Neural progenitor cell (in vitro differentiated cells): ENCODE measurements at regions not wholly inside any gene's neighbourhood (a gene's known extent, or its start where the extent isn't known, plus 50 kb on each side); places are given as distances from the start of the nearest gene placed in this dataset.

ENCODE experiments used
- DNase-seq: peaks from one replicate; pipeline ENCODE4 v3.0.0-alpha.2; 2016; ENCODE audit warnings: low spot score
- H2AFZ ChIP-seq: fragments of 200-600 bp; sonication (generic); replicated peaks from 2 replicates; pipeline ENCODE4 v1.6.1; 2016; ENCODE audit warnings: antibody characterized with exemption
- H3F3A ChIP-seq: fragments of 200-600 bp; sonication (generic); 2 replicates; pipeline ENCODE4 v1.6.1; 2016; ENCODE audit warnings: antibody characterized with exemption, low read depth
- H3K27ac ChIP-seq: fragments of 200-600 bp; sonication (generic); 2 replicates; pipeline ENCODE4 v1.5.1; 2016; ENCODE audit warnings: mild to moderate bottlenecking
- H3K27me3 ChIP-seq: fragments of 200-600 bp; sonication (generic); 2 replicates; pipeline ENCODE4 v1.6.1; 2016; ENCODE audit warnings: mild to moderate bottlenecking, moderate library complexity
- H3K36me3 ChIP-seq: fragments of 200-600 bp; sonication (generic); 2 replicates; pipeline ENCODE4 v1.5.1; 2016
- H3K4me1 ChIP-seq: fragments of 200-600 bp; sonication (generic); 2 replicates; pipeline ENCODE4 v1.6.1; 2016; ENCODE audit warnings: mixed run types
- H3K4me2 ChIP-seq: fragments of 200-600 bp; sonication (generic); 2 replicates; pipeline ENCODE4 v1.6.1; 2016
- H3K4me3 ChIP-seq: fragments of 200-600 bp; sonication (generic); 2 replicates; pipeline ENCODE4 v1.5.1; 2016
- H3K79me2 ChIP-seq: fragments of 200-600 bp; sonication (generic); 2 replicates; pipeline ENCODE4 v1.6.1; 2016; ENCODE audit warnings: low read depth
- H3K9ac ChIP-seq: fragments of 200-600 bp; sonication (generic); 2 replicates; pipeline ENCODE4 v1.6.1; 2016
- H3K9me3 ChIP-seq: fragments of 200-600 bp; sonication (generic); 2 replicates; pipeline ENCODE4 v1.5.1; 2016; ENCODE audit warnings: low read depth
- H4K20me1 ChIP-seq: fragments of 200-600 bp; sonication (generic); 2 replicates; pipeline ENCODE4 v1.6.1; 2016; ENCODE audit warnings: low read depth
- H3K27ac Mint-ChIP-seq: 3 replicates; pipeline ENCODE4 v1.8.0; 2021; ENCODE audit warnings: mixed read lengths
- H3K27me3 Mint-ChIP-seq: 2 replicates; pipeline ENCODE4 v1.8.0; 2022; ENCODE audit warnings: low read depth, mild to moderate bottlenecking, inconsistent platforms, moderate library complexity, mixed read lengths; ENCODE audit not compliant: insufficient read depth
- H3K36me3 Mint-ChIP-seq: 3 replicates; pipeline ENCODE4 v1.8.0; 2021; ENCODE audit warnings: mixed read lengths
- H3K4me1 Mint-ChIP-seq: 3 replicates; pipeline ENCODE4 v1.8.0; 2021; ENCODE audit warnings: mixed read lengths
- H3K4me3 Mint-ChIP-seq: 3 replicates; pipeline ENCODE4 v1.8.0; 2021; ENCODE audit warnings: mild to moderate bottlenecking, moderate library complexity, mixed read lengths
- H3K9me3 Mint-ChIP-seq: 3 replicates; pipeline ENCODE4 v1.8.0; 2020; ENCODE audit warnings: mixed read lengths
- CTCF ChIP-seq: fragments of 200-600 bp; sonication (generic); IDR thresholded peaks from 2 replicates; pipeline ENCODE4 v1.5.1; 2017; ENCODE audit warnings: antibody characterized with exemption, mild to moderate bottlenecking
- EZH2 ChIP-seq: fragments of 200-600 bp; sonication (generic); IDR thresholded peaks from 2 replicates; pipeline ENCODE4 v1.6.1; 2017; ENCODE audit warnings: antibody characterized with exemption, mild to moderate bottlenecking, moderate library complexity
- EZH2phosphoT487 ChIP-seq: fragments of 200-600 bp; sonication (generic); IDR thresholded peaks from 2 replicates; pipeline ENCODE4 v1.6.1; 2017; ENCODE audit warnings: antibody characterized with exemption

- no peaks in the 10 kb centered on the region for H3K9me3 ChIP-seq
- Mint-ChIP-seq H3K9me3 (no peaks in the 10 kb centered on the region), H3K27ac (no peak overlapping the region), H3K27me3 (no peaks in the 10 kb centered on the region), H3K4me1 (peaks cover 10% of the 10 kb centered on the region), H3K36me3 (no peaks in the 10 kb centered on the region), H3K4me3 (no peak overlapping the region)
- no peak overlapping the region for H3K4me3 ChIP-seq
- no peak overlapping the region for H3K9ac ChIP-seq
- no peak overlapping the region for H2AFZ ChIP-seq
- DNase-seq, result no peak
- no peak overlapping the region for H3K27ac ChIP-seq
- no peaks in the 10 kb centered on the region for H3K79me2 ChIP-seq
- H3F3A ChIP-seq, result no peaks in the 10 kb centered on the region
- TF ChIP-seq CTCF (no peak), EZH2phosphoT487 (no peak), EZH2 (no peak)
- no peaks in the 10 kb centered on the region for H4K20me1 ChIP-seq
- H3K27me3 ChIP-seq, result no peaks in the 10 kb centered on the region
- no peak overlapping the region for H3K4me2 ChIP-seq
- H3K4me1 ChIP-seq, result peaks cover 15% of the 10 kb centered on the region
- no peaks in the 10 kb centered on the region for H3K36me3 ChIP-seq
These were observed 392.8 kb downstream of the TUSC7 start for GRCh38 chr3:117102426-117102825.

GRCh38 chr3:117103675-117104074 lies 394.1 kb downstream of the TUSC7 start:
- no peaks in the 10 kb centered on the region for H3K27me3 Mint-ChIP-seq
- H4K20me1 ChIP-seq, result no peaks in the 10 kb centered on the region
- no peak overlapping the region for H3K4me3 Mint-ChIP-seq
- TF ChIP-seq CTCF (no peak), EZH2phosphoT487 (no peak), EZH2 (no peak)
- no peak overlapping the region for H3K27ac ChIP-seq
- peaks cover 10% of the 10 kb centered on the region for H3K4me1 Mint-ChIP-seq
- H3K4me2 ChIP-seq, result no peak overlapping the region
- no peak overlapping the region for H2AFZ ChIP-seq
- H3K36me3 ChIP-seq, result no peaks in the 10 kb centered on the region
- H3K27me3 ChIP-seq, result no peaks in the 10 kb centered on the region
- no peaks in the 10 kb centered on the region for H3K79me2 ChIP-seq
- H3K9me3 ChIP-seq, result no peaks in the 10 kb centered on the region
- H3K4me3 ChIP-seq, result no peak overlapping the region
- no peaks in the 10 kb centered on the region for H3K36me3 Mint-ChIP-seq
- no peaks in the 10 kb centered on the region for H3F3A ChIP-seq
- peaks cover 2% of the 10 kb centered on the region for H3K9me3 Mint-ChIP-seq
- H3K4me1 ChIP-seq, result peaks cover 15% of the 10 kb centered on the region
- no peak overlapping the region for H3K9ac ChIP-seq
- DNase-seq, result no peak
- no peak overlapping the region for H3K27ac Mint-ChIP-seq

GRCh38 chr3:117104381-117104780 lies 394.8 kb downstream of the TUSC7 start:
- peaks cover 19% of the 10 kb centered on the region for H3K4me1 ChIP-seq
- Mint-ChIP-seq H3K27ac (no peak overlapping the region), H3K9me3 (peaks cover 2% of the 10 kb centered on the region), H3K27me3 (no peaks in the 10 kb centered on the region), H3K4me1 (peaks cover 10% of the 10 kb centered on the region), H3K4me3 (no peak overlapping the region), H3K36me3 (no peaks in the 10 kb centered on the region)
- no peaks in the 10 kb centered on the region for H3K9me3 ChIP-seq
- no peaks in the 10 kb centered on the region for H3K27me3 ChIP-seq
- TF ChIP-seq EZH2phosphoT487, result no peak
- TF ChIP-seq CTCF, result no peak
- TF ChIP-seq EZH2, result no peak
- DNase-seq, result no peak
- no peak overlapping the region for H3K4me3 ChIP-seq
- no peaks in the 10 kb centered on the region for H3K36me3 ChIP-seq
- no peaks in the 10 kb centered on the region for H4K20me1 ChIP-seq
- H3K4me2 ChIP-seq, result no peak overlapping the region
- no peak overlapping the region for H2AFZ ChIP-seq
- no peaks in the 10 kb centered on the region for H3K79me2 ChIP-seq
- no peak overlapping the region for H3K9ac ChIP-seq
- H3F3A ChIP-seq, result no peaks in the 10 kb centered on the region
- H3K27ac ChIP-seq, result no peak overlapping the region
